ENCODE measurements at regions not wholly inside any gene's neighbourhood (a gene's known extent, or its start where the extent isn't known, plus 50 kb on each side); places are given as distances from the start of the nearest gene placed in this dataset.

DNA sequence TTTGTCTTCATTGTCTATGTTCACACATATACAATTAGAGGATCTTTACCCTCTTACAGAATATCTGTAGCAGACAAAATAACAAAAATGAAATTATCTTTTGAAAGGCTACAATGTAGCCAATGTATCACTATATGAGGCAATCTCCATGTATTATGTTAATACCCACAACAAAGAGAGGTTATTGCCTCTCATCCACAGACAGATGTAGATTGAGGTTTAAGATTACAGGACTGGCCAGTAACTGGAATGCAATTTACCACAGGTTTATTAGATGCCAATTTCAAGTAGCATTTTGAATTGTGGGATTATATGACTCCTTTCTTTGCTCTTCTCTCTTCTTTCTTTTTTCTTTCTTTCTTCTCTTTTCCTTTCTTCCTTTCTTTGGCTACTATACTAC, 242.6 kb downstream of the ANKRD50 start:
- DNase-seq (ENCODE audit: low read depth) = no peak

DNA sequence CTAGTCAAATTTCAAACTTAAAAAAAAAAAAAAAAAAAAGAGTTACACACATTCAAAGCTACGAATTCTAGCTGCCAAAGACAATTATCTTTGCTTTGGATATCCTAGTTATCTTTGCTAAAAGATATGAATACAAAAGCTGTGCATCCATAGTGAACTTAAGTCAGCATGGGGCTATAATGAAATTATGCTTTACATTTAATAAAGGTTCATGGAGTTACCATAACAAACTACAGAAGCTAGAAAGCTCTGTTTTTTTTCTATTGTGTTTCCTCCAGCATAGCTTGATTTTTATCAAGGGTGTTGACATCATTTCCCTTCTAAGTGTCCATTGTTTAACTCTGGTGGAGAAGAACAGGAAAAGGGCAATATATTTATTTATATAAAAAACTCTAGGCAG, 234.1 kb downstream of the ANKRD50 start:
- DNase-seq (ENCODE audit: low read depth) = no peak

DNA sequence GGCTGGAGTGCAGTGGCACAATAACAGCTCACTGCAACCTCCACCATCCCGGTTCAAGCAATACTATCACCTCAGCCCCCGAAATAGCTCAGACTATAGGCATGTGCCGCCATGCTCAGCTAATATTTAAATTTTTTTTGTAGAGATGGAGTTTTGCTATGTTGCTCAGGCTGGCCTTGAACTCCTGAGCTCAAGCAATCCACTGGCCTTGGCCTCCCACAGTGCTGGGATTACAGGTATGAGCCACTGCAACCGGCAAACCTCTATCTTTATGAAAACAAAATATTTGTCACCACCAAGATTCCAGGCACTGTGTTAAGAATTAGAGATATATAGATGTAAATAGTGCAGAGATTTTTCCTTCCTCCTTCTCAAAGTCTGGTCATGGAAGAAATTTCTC, 232.5 kb downstream of the ANKRD50 start:
- DNase-seq (ENCODE audit: low read depth) = no peak

DNA sequence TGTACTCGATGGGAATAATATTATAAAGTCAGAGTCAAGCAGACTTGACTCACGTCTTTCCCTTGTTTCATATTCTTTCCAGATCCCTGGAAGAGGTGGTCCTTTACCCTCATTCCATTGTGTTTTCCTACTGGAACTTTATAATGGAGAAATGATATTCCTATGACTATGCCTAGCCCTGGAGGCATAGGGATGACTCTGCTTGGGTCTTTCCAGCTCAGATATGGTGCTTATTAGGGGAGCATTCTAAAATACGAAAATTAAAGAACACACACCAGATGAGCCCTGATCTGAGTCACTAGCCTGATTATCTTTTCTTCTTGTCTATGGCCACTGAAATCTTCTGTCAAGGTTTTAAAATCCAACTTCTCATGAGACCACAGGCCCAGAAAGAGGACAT, 231.4 kb downstream of the ANKRD50 start:
- no peak for DNase-seq (ENCODE audit: low read depth)

DNA sequence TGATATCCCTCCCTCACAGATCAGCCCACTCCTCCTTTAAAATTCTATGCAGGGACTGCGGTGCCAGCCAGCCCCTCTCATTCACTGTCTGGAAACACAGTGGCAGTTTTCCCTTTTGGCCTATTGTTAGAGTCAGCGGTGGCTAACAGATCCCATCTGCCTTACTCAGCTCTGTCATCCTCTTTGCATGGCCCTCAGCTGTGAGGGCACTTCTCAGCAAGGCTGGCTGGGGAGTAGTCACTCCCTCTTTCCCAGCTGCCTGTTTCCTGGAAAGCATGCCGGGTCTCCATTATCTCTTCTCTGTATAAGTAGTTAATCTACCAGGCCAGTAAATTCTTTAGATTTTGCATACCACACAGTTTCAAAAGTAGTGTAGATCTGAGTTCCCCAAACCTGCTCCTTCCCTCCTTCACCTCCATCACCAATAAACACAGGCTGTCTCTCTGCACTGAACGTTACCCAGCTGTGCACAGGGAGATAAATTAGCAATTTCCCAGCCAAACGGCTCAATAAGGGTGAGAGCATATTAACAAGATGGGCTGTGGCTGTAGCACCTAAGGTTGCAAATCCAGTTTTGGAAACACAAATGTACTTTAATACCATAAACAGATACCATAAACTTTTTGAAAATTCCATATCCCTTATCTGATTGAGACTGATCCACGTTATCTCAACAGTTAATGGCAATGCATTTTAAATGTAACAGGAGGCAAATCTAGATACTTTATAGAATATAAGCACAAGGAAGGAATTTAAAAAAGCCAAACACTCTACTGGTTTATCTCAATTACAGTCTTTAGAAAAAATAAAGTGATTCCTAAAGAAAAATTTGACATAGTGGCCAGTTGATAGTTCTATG, 229.3 kb downstream of the ANKRD50 start:
- no peak for DNase-seq (ENCODE audit: low read depth)

DNA sequence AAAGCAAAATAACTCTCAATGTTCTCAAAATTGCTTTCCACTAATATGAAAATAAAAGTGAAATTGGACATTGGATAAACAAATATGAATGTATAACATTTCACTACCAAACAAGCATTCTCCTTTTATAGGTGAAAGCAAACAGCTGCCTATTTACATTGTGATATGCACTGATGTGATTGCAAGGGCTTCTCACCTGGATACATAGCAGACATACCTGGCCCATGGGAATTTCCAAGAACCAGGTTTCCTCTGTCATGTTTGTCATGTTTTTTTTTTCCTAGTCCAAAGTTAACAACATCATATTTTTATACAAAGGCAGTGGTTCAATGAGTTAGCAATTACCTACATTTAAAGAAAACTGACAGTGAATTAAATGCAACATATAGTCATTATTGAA, 228.5 kb downstream of the ANKRD50 start:
- DNase-seq (ENCODE audit: low read depth) = no peak

DNA sequence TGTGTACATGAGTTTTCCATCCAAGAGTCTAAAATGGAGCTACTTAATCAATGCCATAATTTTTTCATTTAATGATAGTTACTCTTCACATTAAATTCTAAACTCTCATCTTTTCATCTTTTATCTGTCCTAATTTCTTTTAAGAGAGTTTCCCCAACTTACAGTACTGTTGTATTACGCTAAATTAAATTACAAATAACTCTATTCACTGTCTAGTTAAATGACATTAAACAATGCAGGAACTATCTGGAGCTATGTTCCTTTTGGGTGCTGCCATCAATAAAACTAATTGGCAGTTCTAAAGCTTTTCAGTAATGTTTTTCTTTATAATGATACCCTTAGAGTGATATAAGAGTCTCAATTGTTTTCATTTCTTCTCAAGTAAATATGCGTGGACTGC, 227.6 kb downstream of the ANKRD50 start:
- DNase-seq (ENCODE audit: low read depth) = no peak

DNA sequence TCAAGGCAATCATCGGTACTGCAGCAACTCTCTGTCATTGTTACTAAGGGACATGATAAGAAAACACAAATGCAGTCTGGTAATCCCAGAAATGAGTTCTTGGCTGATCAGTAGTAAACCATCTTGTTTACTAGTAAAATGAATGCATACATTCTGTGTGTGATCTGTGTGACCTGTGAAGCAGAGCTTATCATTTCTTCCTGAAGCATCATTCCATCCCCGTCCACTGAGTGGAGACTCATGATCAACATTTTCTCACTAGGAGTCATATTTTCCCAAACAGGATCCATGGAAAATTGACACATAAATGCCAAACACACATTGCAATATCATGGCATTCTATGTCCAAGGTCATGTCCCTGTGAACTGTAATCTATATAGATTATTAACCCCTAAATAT, 226.1 kb downstream of the ANKRD50 start:
- no peak for DNase-seq (ENCODE audit: low read depth)

DNA sequence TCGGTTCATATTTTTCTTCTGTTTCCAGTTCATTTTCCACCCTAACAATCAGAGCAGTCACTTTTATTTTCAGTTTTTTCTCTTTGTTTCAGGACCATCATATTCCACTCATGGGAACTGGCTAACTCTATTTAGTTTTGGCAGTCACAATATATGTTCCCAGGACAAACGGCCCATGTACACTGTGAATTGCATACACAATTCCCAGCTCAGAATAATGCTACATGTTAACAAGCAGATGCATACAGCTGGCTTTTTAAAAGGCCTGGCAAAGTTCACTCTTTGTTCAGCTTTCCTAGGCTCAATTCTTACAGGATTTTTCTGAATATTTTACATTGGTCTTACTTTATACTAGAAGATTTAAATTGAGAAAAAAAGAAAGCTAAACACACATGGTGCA, 224.9 kb downstream of the ANKRD50 start:
- no peak for DNase-seq (ENCODE audit: low read depth)

DNA sequence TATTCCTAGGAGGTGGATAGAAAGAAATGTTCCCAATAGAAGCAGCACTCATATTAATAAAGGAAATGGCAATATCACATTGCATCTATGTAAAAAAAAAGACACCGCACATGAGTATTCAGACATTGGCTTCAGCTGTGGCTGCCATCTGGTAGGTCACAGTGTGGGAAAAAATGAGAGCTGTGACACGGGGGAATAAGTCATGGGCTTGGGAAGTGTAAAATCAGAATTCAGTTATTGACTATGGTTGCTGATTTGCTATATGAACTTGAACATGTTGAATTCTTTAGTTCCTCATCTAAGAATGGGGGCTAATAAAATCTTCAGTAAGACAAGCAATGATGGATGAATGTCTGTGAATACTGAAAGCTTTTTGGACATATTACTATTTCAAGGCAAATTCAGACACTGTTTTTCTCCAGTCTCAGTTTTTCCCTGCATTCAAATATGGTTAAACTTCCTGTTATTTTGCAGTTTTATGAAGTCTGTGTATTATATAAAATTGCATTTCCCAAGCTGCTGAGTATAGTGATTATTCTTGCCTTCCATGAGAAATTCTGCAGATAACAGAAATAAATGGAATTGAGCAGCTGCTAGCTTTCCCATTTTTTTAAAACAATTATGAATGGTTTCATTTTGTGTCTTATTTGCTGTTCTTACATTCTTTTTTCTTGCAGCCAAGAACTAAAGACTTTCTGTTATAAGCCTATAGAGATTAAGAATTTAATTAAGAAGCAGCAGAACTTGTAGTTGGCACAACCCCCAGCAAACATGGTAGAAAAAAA, 221.0 kb downstream of the ANKRD50 start:
- no peak for DNase-seq (ENCODE audit: low read depth)

DNA sequence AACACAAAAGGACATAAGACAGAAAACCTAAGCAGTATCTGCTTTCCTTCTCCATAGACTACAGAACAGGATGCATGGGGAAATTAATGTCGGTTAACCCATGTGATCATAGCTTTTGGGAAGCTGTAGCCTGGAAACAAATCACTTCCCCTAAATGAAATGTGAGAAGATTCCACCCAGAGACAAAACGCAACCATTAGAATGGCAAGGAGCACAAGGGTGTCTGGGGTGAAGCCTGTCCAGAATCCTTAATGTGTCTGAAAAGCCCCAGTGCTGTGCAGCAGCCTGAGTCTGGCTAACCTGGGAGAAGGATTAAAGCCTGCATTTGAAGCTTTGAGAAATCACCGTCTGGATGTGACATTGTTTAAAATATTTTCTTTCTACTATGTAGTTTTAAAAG, 213.3 kb downstream of the ANKRD50 start:
- DNase-seq (ENCODE audit: low read depth) = no peak

DNA sequence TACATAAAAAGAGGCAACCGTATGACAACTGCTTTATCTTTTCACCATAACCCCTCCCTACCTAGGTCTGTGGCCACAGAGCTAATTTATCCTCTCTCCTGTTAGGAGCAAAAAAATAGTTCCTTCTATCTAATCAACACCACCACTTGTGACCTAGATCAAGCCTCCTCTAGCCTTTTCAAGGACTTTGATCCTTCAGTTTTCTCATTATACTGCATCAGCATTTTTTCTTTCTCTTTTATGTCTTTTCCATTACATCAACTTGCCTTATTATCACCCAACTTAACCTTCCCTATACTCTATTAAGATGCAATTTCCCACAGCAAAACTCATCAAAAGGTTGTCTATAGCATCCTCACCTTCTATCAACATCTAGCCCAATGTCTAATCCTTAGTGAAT, 211.0 kb downstream of the ANKRD50 start:
- no peak for DNase-seq (ENCODE audit: low read depth)

DNA sequence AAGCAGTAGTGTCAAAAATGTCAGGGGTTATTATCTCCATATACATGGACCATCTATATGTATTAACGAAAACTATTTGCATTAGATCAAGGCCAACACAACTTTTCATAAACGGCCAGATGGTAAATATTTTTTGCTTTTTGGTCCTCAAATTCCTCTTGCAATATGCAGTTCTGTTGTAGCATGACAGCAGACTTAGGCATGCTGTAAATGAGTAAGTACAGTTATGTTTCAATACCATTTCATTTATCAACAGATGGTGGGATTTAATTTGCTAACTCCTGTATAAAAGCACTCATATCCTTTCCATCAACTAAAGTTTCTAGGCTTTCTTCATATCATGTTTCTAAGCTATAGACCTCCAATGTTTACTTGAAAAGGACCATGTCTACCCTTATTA, 208.1 kb downstream of the ANKRD50 start:
- DNase-seq (ENCODE audit: low read depth) = no peak

DNA sequence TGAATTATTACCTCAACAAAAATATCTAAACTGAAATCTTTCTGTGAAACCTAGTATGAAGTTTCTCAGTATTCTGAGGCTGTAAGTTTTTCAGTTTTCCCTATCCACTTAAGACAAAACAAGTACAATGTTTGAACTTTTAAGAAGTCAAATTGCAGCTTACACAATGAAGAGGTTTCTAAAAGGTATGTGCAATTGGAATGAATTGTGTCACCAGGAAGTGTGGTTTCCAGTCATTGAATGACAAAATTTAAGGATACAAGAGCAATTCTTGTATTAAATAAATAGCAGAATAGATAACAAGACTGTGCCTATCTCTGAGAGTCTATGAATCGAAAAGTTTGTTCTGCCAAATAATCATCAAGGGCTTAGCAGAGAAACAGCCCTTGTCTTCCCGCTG, 207.3 kb downstream of the ANKRD50 start:
- no peak for DNase-seq (ENCODE audit: low read depth)

DNA sequence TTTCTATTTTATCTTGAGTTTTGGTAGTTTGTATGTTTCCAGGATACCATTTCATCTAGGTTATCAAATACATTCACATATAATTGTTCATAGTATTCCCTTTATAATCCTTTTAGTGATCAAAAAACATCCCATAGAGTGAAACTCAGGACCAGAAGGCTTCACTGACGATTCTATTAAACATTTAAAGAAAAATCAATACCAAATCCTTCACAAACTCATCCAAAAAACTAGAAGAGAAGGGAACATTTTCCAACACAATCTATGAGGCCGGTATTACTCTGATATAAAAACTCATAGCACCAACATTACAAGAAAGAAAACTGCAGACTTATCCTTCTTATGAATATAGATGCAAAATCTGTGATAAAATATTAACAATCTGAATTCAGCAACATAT, 203.4 kb downstream of the ANKRD50 start:
- DNase-seq (ENCODE audit: low read depth) = no peak

DNA sequence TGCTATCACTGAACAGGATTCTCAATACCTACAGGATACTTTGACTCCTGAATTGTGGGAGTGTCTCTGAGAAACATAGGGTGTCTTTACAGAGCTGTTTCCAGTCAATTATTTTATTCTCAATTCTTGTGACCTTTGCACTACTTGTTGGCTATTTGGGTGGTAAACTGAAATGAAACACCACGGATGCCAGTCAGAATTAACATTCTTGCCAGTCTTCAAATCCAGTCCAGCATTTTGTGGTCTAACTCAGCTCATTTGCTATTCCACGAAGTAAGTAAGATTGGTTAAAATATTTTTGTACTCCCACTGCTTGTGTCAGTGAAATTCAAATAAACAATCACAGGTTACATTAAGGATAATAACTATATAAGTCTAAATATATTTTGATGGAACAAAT, 197.9 kb downstream of the ANKRD50 start:
- no peak for DNase-seq (ENCODE audit: low read depth)

DNA sequence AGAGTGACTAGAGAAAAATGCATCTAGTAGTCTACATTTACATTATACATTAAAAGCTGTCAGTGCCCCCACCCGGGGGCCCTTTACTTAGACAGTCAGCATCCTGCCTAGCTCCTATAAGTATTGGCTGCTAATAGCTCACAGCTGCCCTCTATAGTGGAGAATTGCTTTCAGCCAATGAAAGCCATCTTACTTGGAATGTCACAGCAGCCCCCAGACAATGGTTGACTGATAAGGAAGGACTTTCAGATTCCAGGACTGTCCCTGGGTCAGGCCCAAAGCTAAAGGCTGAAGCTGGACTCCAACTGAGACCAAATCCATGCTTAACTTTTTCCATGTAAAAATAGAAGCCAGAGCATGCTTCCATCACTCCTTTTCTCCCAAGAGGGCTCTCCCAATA, 196.9 kb downstream of the ANKRD50 start:
- no peak for DNase-seq (ENCODE audit: low read depth)

DNA sequence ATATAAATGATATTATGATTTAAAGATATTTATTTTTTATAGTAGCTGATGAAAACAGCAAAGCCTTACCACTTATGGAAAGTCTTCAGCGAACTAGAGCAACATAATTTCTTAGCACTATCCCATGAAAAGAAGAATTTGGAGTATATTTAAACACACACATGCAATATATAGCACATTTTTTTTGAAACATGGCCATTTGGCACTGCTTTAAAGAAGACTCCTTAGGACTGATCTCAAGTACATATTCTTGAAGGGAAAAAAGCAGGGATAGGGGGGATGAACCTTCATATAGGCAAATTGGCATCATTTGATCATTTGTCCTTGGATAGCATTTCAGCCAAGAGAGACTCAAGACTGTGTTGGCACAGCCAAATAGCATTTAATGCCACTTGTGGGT, 193.3 kb downstream of the ANKRD50 start:
- DNase-seq (ENCODE audit: low read depth) = no peak

DNA sequence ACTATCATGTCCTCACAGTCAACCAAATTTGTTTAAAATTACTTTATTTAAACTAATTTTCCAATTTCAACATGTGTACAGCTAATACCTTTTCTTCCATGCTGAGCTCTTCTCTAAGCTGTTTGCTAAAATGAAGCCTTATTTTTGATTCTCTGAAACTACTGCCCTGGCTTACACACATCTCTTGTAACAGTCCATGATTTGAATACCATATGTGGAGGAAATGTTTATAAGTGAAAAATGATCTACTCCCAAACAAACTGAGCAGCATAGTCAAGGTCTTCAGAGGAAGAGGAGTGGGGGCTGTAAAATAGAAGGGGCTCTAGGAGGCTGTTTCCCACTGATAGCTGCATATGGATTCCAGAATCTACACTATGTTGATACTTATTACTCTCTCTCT, 188.7 kb downstream of the ANKRD50 start:
- no peak for DNase-seq (ENCODE audit: low read depth)

DNA sequence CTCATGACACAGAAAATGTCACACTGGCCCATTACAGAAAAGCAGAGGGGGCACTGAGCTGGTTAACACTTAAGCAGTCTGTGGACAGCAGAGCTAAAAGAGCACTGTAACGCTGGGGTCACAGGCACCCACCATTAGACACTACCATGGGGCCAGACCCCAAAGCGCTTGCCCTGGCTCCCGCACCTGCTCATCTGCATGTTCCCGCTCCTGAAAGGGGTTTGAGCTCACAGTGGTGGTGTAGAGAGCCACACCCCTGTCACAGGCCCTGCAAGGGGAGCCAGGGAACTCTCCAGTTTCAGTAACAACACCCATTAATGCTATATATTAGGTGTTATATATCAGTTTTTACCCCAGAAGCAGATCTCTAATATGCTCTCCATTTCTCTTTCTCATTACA, 187.0 kb downstream of the ANKRD50 start:
- no peak for DNase-seq (ENCODE audit: low read depth)

DNA sequence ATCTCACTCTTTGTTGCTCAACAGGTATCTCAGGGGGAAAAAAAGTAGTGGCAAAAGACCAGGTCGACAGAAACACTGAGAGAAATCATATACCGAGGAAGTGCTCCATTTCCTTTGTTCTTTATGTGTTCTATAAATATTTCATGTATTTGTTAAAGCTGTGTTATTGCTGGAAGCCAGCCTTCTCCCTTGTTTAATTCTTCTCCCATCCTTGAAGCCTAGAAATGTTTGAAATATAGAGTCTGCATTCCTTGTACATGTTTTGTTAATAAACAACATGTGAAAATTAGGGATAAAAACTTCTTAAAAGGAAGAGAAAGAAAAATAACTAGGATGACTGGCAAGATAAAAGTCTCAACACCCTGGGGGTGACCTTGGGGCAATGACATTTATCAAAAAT, 186.2 kb downstream of the ANKRD50 start:
- DNase-seq (ENCODE audit: low read depth) = no peak

DNA sequence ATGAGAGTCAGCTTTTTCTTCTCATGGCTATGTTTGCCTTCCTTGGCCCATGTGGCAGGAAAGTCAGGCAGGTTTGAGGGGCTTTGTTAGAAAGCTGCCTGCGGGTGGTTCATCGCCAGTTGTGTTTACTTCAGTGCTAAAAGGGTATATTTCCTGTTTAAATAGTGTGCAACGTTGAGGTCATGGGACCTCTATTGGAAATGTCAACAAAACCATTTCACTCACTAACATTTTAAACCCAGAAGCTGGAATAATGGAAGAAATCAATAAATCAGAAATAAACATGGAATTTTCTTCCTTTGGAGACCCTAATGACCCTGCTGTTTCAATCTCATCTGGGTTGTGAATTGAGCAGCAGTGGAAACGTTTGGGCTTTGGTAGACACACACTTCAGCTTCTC, 185.8 kb downstream of the ANKRD50 start:
- no peak for DNase-seq (ENCODE audit: low read depth)

DNA sequence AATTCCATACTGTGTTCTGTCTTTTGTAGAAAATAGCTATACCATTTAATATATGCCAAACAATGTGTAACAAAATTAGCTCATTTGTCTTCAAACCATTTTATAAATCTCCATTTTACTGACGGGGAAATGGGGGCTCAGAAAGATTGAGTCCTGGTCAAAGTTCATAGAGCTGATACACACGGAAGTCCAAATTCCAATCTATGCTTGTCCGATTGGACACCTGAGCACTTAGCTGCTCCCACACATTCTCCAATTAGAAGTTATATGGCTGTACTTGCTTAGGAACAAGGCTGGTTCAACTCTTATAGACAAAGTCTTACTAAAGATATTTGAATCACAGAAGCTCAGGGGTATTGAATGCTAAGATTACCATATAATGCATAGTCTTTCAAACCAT, 185.2 kb downstream of the ANKRD50 start:
- no peak for DNase-seq (ENCODE audit: low read depth)

DNA sequence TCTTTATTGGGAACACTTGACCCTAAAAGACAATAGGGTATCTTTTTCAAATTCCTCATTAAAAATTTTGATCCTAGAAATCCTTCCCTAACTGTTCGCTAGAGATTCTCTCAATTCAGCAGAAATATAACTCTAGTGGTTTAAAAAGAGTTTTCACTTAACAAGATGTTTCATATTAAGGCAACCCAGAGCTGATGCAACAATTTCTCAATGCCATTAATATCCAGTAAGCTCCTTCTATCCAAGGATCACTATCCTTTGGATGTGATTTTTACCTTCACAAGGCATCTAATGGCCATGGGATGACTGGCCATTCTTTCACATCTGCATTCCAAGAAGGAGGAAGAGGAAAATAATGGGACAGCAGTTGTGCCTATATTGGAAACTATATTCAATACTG, 183.4 kb downstream of the ANKRD50 start:
- no peak for DNase-seq (ENCODE audit: low read depth)

All from stimulated activated CD8-positive, alpha-beta memory T cell treated with anti-CD3 and anti-CD28 coated beads, Interleukin-7, amount 100 ng/mL, for 24 hours (primary cell).